ENCODE measurements at regions not wholly inside any gene's neighbourhood (a gene's known extent, or its start where the extent isn't known, plus 50 kb on each side); places are given as distances from the start of the nearest gene placed in this dataset.
"Not testable (repeated sequence)": the region's sequence is repeated elsewhere in the genome, so short reads cannot be mapped to it uniquely, and the experiment has no call there.

- no peaks in the 10 kb centered on the region for H3K27me3 ChIP-seq
- H3K36me3 ChIP-seq = no peaks in the 10 kb centered on the region
- no peak overlapping the region for H3K4me3 ChIP-seq
- DNase-seq (no peak), ATAC-seq (no peak)
- TF ChIP-seq CTCF (IDR thresholded peaks at IDR 0.05) = no peak
- no peak for TF ChIP-seq POLR2A (IDR thresholded peaks at IDR 0.05)
- 90 to 95% (median 91%) methylated on average over 1 of the region's 1 CpG for WGBS, 4 donors
- H3K27ac ChIP-seq = no peak overlapping the region
- intact Hi-C loops (cut with DNase I) = no loop called here
- no peaks in the 10 kb centered on the region for H3K4me1 ChIP-seq
- no peaks in the 10 kb centered on the region for H3K9me3 ChIP-seq
These were observed 305.7 kb downstream of the FZD1 start for GRCh38 chr7:91569728-91570457.

- Histone ChIP-seq H3K4me1 (no peaks in the 10 kb centered on the region), H3K27me3 (no peaks in the 10 kb centered on the region), H3K27ac (no peak overlapping the region), H3K36me3 (no peaks in the 10 kb centered on the region), H3K4me3 (no peak overlapping the region), H3K9me3 (no peaks in the 10 kb centered on the region)
- TF ChIP-seq POLR2A (IDR thresholded peaks at IDR 0.05) = no peak
- TF ChIP-seq CTCF (IDR thresholded peaks at IDR 0.05) = no peak
- intact Hi-C loops (cut with DNase I) = no loop called here
- ATAC-seq (no peak), DNase-seq (no peak)
These were observed 306.3 kb downstream of the FZD1 start for GRCh38 chr7:91570560-91570959.

- 74 to 96% (median 90%) methylated on average over 1 of the region's 1 CpG for WGBS, 4 donors
- no peak for ATAC-seq
- no peak for DNase-seq
These were observed 307.4 kb downstream of the FZD1 start for GRCh38 chr7:91571601-91572000.

GRCh38 chr7:91573405-91573804 is 307.1 kb downstream of the MTERF1 start:
- Histone ChIP-seq H3K27ac (no peak overlapping the region), H3K27me3 (no peaks in the 10 kb centered on the region), H3K4me1 (no peaks in the 10 kb centered on the region), H3K36me3 (no peaks in the 10 kb centered on the region), H3K4me3 (no peak overlapping the region), H3K9me3 (peaks cover 0 to 9% (median 0%) of the 10 kb centered on the region in 12 donors)
- ATAC-seq = no peak
- WGBS, 4 donors = 81 to 88% (median 86%) methylated on average over 1 of the region's 1 CpG
- no peak for DNase-seq
- TF ChIP-seq CTCF (IDR thresholded peaks at IDR 0.05) (no peak), POLR2A (IDR thresholded peaks at IDR 0.05) (no peak)
- intact Hi-C loops (cut with DNase I) = no loop called here

More at GRCh38 chr7:91571601-91572000, 307.4 kb downstream of the FZD1 start:
- intact Hi-C loops (cut with DNase I) = no loop called here
- no peak for TF ChIP-seq POLR2A (IDR thresholded peaks at IDR 0.05)
- TF ChIP-seq CTCF (IDR thresholded peaks at IDR 0.05) = no peak
- Histone ChIP-seq H3K27ac (no peak overlapping the region), H3K27me3 (no peaks in the 10 kb centered on the region), H3K4me1 (no peaks in the 10 kb centered on the region), H3K9me3 (peaks cover 0 to 9% (median 0%) of the 10 kb centered on the region in 12 donors), H3K4me3 (no peak overlapping the region), H3K36me3 (no peaks in the 10 kb centered on the region)

GRCh38 chr7:91576459-91576858 is 304.0 kb downstream of the MTERF1 start:
- H3K27me3 ChIP-seq; DNase-seq; H3K9me3 ChIP-seq; ATAC-seq; H3K4me3 ChIP-seq; H3K36me3 ChIP-seq; H3K4me1 ChIP-seq; intact Hi-C loops (cut with DNase I); H3K27ac ChIP-seq: not testable (repeated sequence)
- WGBS, 4 donors = 95 to 97% (median 96%) methylated on average over 2 of the region's 2 CpGs
